ENCODE measurements at regions not wholly inside any gene's neighbourhood (a gene's known extent, or its start where the extent isn't known, plus 50 kb on each side); places are given as distances from the start of the nearest gene placed in this dataset.
"Not testable (repeated sequence)": the region's sequence is repeated elsewhere in the genome, so short reads cannot be mapped to it uniquely, and the experiment has no call there.

DNA sequence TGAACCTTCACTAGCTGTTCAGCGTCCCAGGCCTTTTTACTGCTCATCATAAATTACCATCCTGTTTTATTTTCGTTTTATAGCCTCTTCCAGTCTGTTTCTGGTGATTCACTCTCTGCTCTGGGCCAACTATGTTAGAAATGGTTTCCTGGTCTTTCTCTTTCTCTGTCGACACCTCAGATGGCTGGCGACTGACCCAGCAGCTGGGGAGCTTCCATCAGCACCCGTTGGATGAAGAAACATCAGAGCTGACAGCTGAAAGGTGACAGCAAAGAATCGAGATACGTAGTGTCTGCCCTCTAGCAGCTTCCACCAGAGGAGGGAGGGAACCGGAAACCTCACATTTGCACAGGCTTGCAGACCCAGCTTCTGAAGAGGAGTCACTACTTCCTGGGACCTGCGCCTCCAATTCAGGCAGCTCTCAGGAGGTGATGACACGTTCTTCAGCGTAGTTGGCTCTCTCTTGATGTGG, 82.9 kb upstream of the MLN start:
- TF ChIP-seq, protein P1, sequence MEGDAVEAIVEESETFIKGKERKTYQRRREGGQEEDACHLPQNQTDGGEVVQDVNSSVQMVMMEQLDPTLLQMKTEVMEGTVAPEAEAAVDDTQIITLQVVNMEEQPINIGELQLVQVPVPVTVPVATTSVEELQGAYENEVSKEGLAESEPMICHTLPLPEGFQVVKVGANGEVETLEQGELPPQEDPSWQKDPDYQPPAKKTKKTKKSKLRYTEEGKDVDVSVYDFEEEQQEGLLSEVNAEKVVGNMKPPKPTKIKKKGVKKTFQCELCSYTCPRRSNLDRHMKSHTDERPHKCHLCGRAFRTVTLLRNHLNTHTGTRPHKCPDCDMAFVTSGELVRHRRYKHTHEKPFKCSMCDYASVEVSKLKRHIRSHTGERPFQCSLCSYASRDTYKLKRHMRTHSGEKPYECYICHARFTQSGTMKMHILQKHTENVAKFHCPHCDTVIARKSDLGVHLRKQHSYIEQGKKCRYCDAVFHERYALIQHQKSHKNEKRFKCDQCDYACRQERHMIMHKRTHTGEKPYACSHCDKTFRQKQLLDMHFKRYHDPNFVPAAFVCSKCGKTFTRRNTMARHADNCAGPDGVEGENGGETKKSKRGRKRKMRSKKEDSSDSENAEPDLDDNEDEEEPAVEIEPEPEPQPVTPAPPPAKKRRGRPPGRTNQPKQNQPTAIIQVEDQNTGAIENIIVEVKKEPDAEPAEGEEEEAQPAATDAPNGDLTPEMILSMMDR (IDR thresholded peaks at IDR 0.05; ENCODE audit: control insufficient read depth, insufficient read depth, low read depth, low read length, missing control alignments), result no peak
- H3K4me3 ChIP-seq (ENCODE audit: control insufficient read depth, low read depth, low read length), result no peak overlapping the region
- DNase-seq (ENCODE audit: low read depth), result peak; percentile 72

DNA sequence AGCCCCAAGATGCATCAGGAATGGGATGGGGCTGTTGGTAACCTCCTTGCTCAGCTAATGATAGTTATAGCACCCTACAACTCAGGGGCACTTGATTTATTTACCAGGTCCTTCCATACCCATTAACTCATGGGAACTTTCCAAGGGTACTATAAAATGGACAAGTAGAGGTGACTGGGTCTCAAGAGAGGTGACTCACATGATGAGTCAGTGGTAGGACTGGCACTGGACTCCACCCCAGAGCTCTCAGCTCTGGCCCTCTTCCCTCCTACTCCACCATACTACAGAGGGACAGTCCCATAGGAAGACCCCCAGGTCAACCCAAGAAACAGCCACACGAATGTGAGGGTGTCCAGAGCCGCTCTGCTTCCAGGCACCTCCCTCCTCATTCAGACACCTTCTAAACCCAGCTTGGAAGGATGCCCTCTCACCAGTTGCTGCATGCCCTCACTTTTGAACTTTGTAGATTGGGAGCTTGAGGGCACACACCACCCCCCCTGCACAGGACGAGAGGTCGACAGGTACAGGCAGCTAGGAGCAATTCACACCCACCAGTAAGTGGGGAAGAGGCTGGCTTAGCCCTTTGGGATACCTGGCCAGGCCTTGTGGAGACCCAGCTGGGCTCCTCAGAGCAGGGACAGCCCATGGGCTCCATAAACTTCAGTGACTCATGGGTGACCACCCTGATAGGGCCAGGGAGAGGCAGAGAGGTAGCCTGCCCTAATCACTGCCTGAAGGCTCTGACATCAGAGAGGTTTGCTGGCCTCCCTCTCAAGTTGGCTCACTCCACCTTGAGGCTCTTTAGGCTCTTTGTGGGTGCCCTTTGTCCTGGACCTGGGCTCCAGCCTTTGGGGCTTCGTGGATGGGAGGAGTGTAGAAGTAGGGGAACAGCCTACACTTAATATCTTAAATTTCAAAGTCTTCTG, 81.6 kb upstream of the MLN start:
- DNase-seq (ENCODE audit: low read depth), result peak; percentile 41
- TF ChIP-seq, protein P1 (IDR thresholded peaks at IDR 0.05; ENCODE audit: control insufficient read depth, insufficient read depth, low read depth, low read length, missing control alignments), result no peak
- H3K4me3 ChIP-seq (ENCODE audit: control insufficient read depth, low read depth, low read length), result no peak overlapping the region

DNA sequence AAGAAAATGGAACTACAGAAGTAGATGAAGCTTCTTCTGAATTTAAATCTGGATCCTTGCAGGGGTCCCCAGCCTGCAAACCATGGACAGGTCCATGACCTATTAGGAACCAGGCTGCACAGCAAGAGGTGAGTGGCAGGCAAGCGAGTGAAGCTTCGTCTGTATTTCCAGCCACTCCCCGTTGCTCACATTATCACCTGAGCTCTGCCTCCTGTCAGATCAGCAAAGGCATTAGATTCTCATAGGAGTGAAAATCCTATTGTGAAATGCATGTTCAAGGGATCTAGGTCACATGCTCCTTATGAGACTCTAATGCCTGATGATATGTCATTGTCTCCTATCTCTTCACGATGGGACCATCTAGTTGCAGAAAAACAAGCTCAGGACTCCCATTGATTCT, 79.8 kb upstream of the MLN start:
- H3K4me3 ChIP-seq (ENCODE audit: control insufficient read depth, low read depth, low read length); DNase-seq (ENCODE audit: low read depth): not testable (repeated sequence)

DNA sequence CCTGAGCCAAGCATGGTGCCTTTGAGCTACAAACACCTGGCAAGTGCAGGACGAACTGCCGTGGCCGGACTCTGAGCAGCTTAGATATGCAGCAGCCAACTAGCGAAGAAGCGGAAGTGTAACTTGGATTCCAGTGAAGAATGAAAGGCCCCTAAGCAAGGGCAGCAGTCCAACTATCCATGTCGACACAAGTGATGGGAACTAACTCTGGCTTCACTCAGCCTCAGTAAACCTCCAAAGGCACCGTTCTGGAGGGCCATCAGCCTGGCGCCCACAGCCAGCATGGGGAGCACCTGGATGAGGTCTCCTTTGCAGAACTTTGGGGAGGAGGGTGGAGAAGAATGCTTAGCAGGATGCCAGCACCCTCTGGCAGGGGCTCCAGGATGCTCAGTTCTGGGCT, 78.4 kb upstream of the MLN start:
- DNase-seq (ENCODE audit: low read depth), result no peak
- H3K4me3 ChIP-seq (ENCODE audit: control insufficient read depth, low read depth, low read length), result no peak overlapping the region
- TF ChIP-seq, protein P1 (IDR thresholded peaks at IDR 0.05; ENCODE audit: control insufficient read depth, insufficient read depth, low read depth, low read length, missing control alignments), result no peak

DNA sequence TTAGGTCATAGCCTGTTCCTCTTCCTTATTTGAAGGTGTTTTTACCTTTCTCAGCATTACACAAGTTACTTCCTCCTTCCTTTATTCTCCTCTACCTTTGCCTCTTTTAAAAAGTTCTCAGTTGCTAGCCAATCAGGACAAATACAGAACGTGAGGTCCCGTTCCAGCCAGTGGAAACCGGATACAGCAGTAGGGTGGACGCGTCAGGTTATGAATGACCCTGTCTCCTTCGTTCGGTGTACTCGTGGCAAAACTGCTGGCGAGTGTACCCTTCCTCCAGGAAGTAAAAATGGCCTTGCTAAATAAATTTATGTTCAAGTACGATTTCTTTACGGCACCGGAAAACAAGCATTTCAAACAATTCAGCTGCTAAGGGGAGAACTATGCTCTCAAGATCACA, 77.0 kb upstream of the MLN start:
- no peak for DNase-seq (ENCODE audit: low read depth)
- TF ChIP-seq, protein P1 (IDR thresholded peaks at IDR 0.05; ENCODE audit: control insufficient read depth, insufficient read depth, low read depth, low read length, missing control alignments), result no peak

DNA sequence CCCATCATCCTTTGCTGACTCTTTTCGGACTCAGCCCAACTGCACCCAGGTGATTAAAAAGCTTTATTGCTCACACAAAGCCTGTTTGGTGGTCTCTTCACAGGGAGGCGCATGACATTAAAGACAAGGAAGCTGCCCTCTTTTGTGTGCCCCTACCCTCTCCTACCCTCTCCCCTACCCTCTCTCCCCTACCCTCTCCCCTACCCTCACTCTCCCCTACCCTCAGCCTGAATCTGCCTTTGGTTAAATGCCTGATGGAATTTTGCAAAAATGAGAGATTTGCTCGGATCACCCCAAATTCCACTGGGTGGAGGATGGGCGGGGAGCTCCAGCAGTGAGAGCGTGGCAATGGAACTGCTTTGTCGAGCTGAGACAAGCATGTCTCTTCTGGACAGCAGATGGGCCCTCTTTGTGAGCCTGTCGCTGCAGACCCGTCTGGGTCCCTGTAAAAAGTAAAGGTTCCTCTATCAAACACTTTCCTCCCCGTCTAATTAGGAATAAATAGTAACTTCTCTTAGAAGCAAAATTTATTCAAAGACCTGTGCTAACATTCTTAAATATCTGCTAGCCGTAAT, 76.4 kb upstream of the MLN start:
- DNase-seq (ENCODE audit: low read depth), result no peak
- no peak overlapping the region for H3K4me3 ChIP-seq (ENCODE audit: control insufficient read depth, low read depth, low read length)
- TF ChIP-seq, protein P1 (IDR thresholded peaks at IDR 0.05; ENCODE audit: control insufficient read depth, insufficient read depth, low read depth, low read length, missing control alignments), result no peak

More for the DNA sequence above, 77.0 kb upstream of the MLN start:
- no peak overlapping the region for H3K4me3 ChIP-seq (ENCODE audit: control insufficient read depth, low read depth, low read length)

DNA sequence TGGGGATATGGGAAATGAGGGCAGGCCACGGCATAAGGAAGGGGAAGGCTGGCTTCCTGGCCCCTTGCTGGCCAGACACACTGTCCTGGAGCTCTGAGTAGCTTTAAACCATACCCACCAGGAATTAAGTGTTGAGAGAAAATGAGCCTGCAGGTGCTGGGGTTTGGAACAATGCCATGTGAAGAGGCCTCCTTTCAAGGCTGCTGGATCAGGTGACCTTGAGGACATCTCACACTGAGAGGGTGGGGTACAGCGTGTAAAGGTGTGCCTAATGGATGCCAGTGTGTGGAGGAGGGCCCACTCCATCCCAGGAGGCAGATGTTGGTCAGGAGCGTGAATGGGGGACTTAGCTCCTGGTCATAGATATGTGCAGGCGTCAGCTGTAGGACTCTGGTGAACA, 74.8 kb upstream of the MLN start:
- no peak for DNase-seq (ENCODE audit: low read depth)
- H3K4me3 ChIP-seq (ENCODE audit: control insufficient read depth, low read depth, low read length), result no peak overlapping the region
- TF ChIP-seq, protein P1 (IDR thresholded peaks at IDR 0.05; ENCODE audit: control insufficient read depth, insufficient read depth, low read depth, low read length, missing control alignments), result no peak

Measured in AG09309 (cell line).